ENCODE measurements at regions not wholly inside any gene's neighbourhood (a gene's known extent, or its start where the extent isn't known, plus 50 kb on each side); places are given as distances from the start of the nearest gene placed in this dataset.
"Not testable (repeated sequence)": the region's sequence is repeated elsewhere in the genome, so short reads cannot be mapped to it uniquely, and the experiment has no call there.

DNA sequence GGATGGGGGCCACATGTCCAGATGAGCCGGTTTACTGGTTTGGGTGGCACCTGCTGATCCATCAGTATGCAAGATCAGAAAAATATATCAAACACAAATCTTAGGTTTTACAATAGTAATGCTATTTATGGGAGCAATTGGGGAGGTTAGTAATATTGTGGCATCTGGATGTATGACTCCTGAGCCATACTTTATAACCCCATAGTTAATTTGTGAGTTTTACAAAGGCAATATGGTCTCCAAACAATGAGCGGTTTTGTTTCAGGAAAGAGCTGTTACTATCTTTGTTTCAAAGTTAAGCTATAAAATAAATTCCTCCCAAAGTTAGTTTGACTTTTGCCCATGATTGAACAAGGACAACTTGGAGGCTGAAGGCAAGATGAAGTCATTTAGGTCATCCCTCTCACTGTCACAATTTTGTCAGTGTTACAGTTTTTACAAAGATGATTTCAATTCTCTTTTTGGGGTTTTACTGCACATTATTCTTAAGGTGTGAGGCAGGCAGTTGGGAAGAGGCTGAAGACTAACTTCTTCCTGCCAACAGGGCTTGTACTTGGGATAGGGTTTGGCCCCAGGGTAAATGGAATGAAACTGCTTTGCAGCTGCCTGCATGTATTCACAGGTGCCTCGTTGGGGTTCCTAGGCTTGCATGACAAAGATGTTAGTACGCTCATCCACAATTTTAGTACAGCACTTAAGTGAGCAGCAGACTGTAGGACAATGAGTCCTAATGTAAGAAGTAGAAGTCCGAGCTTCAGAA, 296.6 kb upstream of the NDN start:
- H3K4me1 Mint-ChIP-seq: no peaks in the 10 kb centered on the region
- H3K27me3 Mint-ChIP-seq: no peaks in the 10 kb centered on the region
- no peak overlapping the region for H3K27ac Mint-ChIP-seq
- peaks cover 5 to 7% of the 10 kb centered on the region in 2 donors for H3K9me3 Mint-ChIP-seq
- DNase-seq (no peak), ATAC-seq (no peak)
- H3K4me3 Mint-ChIP-seq: no peak overlapping the region

DNA sequence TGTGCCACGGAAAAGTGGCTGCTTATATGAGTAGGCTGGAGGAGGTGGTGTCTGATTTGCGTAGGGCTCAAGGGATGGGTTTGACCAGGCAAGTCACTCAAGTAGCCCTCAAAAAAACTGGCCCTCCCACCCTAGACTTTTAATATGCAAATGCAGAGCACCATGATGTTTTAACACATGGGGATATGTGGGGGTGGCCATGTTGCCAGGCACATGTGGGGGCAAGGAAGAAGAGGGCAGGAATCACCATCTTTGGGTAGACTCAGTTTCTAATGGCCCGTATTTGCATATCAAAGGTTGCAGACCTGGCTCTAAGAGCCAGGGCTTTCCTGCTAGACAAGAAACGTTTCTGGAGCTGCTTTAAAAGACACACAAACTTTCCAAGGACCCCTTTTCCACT, 307.2 kb upstream of the NDN start:
- DNase-seq (no peak), ATAC-seq (no peak)
- H3K27ac Mint-ChIP-seq: no peak overlapping the region
- peaks cover 17 to 45% of the 10 kb centered on the region in 2 donors for H3K9me3 Mint-ChIP-seq
- H3K4me1 Mint-ChIP-seq: no peaks in the 10 kb centered on the region
- H3K4me3 Mint-ChIP-seq: no peak overlapping the region
- no peaks in the 10 kb centered on the region for H3K27me3 Mint-ChIP-seq

DNA sequence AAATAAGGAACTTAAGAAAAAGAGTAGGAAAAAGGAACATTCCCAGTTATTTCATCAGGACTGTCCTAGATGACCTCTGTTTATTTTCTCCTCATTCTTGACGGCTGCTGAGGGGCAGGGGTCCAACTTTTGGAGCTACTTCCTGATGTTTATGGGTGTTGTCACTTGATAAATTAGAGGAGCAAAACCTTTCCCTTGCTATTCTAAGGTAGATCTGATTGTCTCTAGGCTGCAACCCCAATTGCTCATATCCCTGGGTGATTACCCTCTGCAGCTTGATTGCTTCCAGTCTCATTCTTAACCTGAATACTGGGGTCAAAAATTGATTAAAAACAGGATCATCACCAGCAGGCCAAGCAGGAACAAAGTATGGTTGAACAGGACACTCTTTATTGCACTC, 311.0 kb upstream of the NDN start:
- no peaks in the 10 kb centered on the region for H3K27me3 Mint-ChIP-seq
- DNase-seq (no peak), ATAC-seq (no peak)
- H3K9me3 Mint-ChIP-seq: peaks cover 17 to 36% of the 10 kb centered on the region in 2 donors
- no peak overlapping the region for H3K27ac Mint-ChIP-seq
- H3K4me3 Mint-ChIP-seq: no peak overlapping the region
- H3K4me1 Mint-ChIP-seq: no peaks in the 10 kb centered on the region

DNA sequence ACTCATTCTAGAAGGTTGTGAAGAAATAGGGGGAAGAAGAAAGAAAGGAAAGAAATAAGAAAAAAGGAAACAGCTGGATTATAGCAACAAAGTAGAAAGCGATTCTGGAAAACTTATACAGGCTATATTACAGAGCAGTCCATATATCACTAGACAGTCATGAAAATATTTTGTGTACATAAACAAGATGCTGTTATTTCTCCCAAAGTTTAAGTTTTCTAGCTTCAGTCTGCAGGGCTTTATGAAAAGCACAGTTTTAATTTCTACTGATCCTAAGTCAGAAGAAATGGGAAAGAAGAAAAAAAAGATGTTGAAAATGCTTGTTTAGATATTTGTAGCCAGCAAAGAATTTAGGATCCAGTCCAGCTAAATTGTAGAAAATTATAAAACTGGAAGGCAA, 321.4 kb upstream of the NDN start:
- ATAC-seq: no peak
- no peak for DNase-seq
- Mint-ChIP-seq H3K4me3 (no peak overlapping the region), H3K4me1 (no peaks in the 10 kb centered on the region), H3K27me3 (no peaks in the 10 kb centered on the region), H3K27ac (no peak overlapping the region), H3K9me3 (peaks cover 11 to 20% of the 10 kb centered on the region in 2 donors)

DNA sequence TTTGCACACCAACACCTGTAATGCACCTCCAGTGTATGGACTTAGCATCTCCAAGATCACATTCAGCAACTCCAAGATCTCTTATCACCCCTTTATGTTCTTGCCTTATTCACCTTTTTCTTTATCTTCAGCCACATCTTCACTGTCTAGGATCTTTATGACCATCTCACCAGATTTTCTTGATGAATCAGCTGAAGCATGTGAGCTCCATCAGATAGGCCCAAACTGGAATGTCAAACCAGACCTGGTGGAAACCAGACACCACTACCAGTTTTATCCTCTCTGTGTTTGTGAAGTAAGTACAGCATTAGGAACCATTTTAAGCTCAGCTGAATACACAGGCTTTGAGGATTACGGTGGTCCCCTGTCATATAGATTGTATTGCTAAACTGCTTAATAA, 330.4 kb upstream of the NDN start:
- ATAC-seq (no peak), DNase-seq (no peak)
- Mint-ChIP-seq H3K9me3 (peaks cover 6 to 12% of the 10 kb centered on the region in 2 donors), H3K4me3 (no peak overlapping the region), H3K4me1 (no peaks in the 10 kb centered on the region), H3K27me3 (no peaks in the 10 kb centered on the region), H3K27ac (no peak overlapping the region)

DNA sequence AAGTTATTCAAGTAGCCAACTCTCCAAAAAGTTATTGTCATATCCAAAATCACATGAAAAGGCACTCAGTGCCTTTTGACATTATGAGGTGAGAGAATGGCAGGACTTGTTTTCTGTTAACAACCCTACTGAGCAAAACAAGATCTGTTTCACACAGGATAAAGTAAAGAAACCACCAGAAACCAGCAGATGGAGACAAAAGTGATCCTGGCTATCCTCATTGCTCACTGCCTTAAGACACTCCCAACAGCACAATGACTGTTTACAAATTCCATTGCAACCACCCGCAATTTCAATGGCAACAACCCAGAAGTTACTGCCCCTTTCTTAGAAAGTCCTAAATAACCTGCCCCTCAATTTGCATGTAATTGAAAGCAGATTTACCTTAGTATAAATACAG, 352.6 kb upstream of the NDN start:
- no peaks in the 10 kb centered on the region for H3K27me3 Mint-ChIP-seq
- no peak overlapping the region for H3K27ac Mint-ChIP-seq
- H3K4me3 Mint-ChIP-seq: no peak overlapping the region
- no peak for DNase-seq
- no peak for ATAC-seq
- peaks cover 9 to 49% of the 10 kb centered on the region in 2 donors for H3K9me3 Mint-ChIP-seq
- H3K4me1 Mint-ChIP-seq: no peaks in the 10 kb centered on the region

DNA sequence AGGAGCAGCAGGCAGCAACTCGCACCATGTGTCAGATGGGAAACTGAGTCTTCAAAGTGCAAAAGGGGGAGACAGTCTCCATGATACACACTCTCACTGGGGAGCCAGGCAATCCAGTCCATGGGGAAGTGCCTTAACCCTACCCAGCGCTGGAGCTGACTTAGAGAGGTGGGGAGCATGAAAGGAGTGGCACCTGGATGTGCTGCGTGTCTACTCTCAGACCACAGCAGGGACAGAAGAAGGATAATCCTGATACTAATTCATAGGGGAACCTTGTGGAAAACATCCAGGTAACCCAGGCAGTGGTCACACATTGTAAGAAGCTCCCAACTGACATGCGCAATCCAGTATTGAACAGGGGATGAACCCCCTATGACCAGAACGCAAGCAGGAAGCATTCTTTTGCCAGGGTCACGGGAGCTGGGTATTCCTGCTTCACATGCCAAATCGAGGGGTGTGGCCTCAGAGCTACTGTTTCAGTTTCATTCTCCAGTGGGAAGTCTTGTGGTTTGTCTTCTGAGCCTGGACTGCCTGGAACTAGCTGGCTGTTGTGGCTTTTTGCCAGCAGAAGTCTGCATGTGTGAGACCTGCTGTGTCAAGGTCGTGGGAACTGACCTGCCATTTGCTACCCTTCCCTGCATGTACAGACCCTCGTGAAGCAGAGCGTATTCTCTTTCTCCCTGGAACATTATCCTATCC, 367.6 kb upstream of the NDN start:
- H3K27me3 Mint-ChIP-seq: no peaks in the 10 kb centered on the region
- no peak for DNase-seq
- no peak overlapping the region for H3K27ac Mint-ChIP-seq
- no peak for ATAC-seq
- H3K4me3 Mint-ChIP-seq: no peak overlapping the region
- no peaks in the 10 kb centered on the region for H3K4me1 Mint-ChIP-seq
- peaks cover 0 to 15% of the 10 kb centered on the region in 2 donors for H3K9me3 Mint-ChIP-seq

DNA sequence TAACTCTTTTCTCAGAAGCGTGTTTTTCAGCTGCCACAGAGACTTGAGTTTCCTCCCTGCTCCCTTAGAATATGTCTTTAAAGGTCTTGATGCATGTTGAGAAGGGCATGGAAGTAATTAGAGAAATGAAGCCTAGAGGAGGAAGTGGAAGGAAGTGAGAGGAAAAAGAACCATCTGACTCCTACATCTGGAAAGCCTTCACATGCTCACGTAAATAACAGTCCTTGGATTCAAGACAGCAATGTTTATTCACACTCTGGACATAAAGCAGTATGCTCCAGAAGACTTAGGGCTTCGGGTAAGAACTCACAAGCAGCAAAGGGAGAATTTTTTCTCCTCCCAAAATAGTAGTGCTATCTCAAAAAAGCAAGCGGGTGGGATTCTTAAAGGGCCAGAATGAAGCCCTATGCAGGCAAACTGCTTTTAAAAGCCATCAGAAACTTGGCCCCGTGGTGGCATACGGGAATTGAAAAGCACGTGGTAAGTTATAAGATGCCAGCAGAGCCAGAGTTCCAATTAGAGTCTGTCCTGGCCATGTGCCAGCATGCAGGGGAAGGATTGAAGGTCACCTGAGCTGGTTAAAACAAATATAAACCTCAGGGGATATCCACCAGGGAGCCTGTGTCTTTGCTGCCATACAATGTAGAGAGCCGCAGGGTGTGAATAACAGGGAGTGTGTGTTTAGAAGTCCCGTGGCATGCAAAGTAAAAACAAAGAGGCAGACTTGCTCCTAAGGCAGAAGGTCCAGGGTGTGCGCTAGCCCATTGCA, 380.8 kb upstream of the NDN start:
- Mint-ChIP-seq H3K27me3 (no peaks in the 10 kb centered on the region), H3K9me3 (peaks cover 13 to 20% of the 10 kb centered on the region in 2 donors), H3K27ac (no peak overlapping the region), H3K4me1 (no peaks in the 10 kb centered on the region), H3K4me3 (no peak overlapping the region)
- no peak for DNase-seq
- ATAC-seq: no peak

DNA sequence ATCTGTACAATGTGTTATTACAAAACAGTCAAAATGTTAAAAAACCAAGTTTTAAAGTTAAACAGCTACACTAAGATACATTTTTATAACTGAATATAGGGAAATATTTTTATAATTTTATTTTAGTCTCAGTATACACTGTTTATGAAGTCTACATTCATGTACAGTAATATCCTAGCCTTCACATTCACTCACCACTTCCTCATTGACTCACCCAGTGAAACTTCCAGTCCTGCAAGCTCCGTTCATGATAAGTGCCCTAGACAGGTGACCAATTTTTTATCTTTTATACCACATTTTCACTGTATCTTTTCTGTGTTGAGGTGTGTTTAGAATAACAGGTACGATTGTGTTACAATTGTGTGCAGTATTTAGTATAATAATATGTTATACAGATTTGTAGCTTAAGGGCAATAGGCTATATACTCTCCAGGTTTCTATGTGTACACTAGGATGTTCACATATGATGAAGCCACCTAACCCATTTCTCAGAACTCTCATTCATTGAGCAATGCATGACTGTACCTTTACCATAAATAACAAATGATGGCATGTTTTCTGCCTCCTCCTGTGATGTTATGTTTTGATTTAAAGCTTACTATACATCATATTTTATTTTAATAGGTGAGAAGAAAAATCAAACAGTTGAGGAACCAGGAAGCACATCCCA, 388.4 kb upstream of the NDN start:
- DNase-seq (no peak), ATAC-seq (no peak)
- Mint-ChIP-seq H3K27me3 (no peaks in the 10 kb centered on the region), H3K4me1 (no peaks in the 10 kb centered on the region), H3K27ac (no peak overlapping the region), H3K4me3 (no peak overlapping the region), H3K9me3 (peaks cover 6 to 9% of the 10 kb centered on the region in 2 donors)

DNA sequence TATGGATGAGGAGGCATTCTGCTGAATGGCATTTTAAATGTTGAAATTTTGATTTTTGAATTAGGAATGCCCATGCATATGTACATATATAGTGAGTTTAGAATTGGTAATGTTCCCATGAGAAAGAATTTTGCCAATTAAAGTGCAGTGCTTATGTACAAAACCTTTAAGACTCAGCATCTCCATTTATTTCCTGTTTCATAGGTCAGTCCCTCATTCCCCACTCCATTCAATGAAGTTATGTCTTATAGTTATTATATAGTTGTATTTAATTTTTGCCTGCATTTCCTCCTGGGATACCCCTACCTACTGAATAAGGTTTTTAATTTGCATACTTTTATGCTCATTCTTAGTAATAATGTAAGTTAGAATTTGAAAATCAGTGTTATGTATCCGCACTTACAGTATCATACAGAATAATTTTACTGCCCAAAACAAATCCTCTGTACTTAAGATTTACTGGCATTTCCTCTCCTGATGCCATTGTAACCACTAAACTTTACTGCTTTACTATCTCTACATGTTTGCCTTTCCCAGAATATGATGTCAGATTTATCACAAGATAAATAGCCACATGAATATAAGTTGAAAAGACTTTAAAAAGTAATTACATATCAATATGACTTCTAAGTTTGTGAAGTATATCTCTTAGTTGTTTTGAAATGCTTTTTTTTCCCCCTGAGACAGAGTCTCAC, 389.1 kb upstream of the NDN start:
- no peak for ATAC-seq
- Mint-ChIP-seq H3K27me3 (no peaks in the 10 kb centered on the region), H3K9me3 (peaks cover 3 to 13% of the 10 kb centered on the region in 2 donors), H3K27ac (no peak overlapping the region), H3K4me1 (no peaks in the 10 kb centered on the region), H3K4me3 (no peak overlapping the region)
- DNase-seq: no peak

DNA sequence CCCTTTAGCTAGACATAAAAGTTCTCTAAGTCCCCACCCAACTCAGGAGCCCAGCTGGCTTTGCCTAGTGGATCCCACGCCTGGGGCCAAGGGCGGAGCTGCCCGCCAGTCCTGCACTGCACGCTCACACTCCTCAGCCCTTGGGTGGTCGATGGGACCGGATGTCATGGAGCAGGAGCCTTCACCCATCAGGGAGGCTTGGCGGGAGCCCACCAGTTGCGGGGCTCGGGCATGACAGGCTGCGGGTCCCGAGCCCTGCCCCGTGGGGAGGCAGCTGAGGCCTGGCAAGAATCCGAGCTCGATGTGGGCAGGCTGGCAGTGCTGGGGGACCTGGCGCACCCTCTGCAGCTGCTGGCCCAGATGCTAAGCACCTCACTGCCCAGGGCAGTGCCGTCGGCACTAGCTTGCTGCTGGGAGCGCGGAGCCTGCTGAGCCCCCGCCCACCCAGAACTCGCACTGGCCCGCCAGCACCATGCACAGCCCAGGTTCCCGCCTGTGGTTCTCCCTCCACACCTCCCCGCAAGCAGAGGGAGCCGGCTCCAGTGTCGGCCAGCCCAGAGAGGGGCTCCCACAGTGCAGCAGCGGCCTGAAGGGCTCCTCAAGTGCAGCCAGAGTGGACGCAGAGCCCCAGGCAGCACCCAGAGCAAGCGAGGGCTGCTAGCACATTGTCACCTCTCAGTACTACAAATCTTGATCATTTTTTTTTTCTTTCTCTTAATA, 391.4 kb upstream of the NDN start:
- no peak for DNase-seq
- Mint-ChIP-seq H3K9me3 (peaks cover 0 to 5% of the 10 kb centered on the region in 2 donors), H3K27ac (no peak overlapping the region), H3K4me1 (no peaks in the 10 kb centered on the region), H3K27me3 (no peaks in the 10 kb centered on the region), H3K4me3 (no peak overlapping the region)
- no peak for ATAC-seq

DNA sequence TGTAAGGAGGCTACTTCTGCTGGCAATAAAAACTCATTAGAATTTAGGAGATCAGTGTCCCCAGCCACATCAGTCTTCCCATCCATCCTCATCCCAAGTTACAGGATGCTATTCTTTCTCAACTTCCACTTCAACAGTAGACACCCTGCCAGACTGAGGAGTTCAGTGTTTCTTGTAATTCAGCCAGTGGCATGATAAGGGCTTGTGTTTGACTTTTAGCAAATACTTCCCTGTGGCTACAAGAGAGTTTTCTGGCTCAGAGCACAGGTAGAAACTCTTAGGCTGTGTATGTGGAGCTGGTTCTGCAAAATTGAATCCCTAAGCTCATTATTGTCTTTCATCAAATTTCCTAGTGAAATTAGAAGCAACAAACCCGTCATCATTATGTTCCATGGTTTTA, 401.8 kb upstream of the NDN start:
- DNase-seq, ATAC-seq, H3K27ac Mint-ChIP-seq, H3K27me3 Mint-ChIP-seq, H3K4me3 Mint-ChIP-seq, H3K4me1 Mint-ChIP-seq: not testable (repeated sequence)
- H3K9me3 Mint-ChIP-seq: peaks cover 35 to 37% of the 10 kb centered on the region in 2 donors

DNA sequence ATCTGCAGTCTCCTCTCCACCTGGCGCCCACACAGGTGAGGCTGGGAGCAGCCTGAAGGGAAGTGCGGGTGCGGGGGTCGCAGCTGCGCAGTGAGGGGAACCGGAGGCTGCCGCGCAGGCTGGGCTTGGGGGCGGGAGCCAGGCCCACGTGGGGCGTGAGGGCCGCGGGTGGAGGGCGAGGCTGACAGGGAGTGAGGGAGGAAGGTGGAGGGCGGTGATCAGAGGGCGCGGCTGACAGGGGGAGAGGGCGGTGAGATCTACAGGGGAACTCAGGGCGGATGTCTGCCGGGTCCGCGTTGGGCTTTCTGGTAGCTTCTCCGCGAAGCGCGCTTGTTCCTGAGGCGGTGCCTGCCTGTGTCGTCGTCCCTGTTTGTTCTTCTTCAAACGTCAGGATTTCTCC, 414.4 kb upstream of the NDN start:
- not testable (repeated sequence) for H3K4me3 Mint-ChIP-seq, H3K4me1 Mint-ChIP-seq, ATAC-seq, H3K27me3 Mint-ChIP-seq, DNase-seq, H3K27ac Mint-ChIP-seq, H3K9me3 Mint-ChIP-seq

DNA sequence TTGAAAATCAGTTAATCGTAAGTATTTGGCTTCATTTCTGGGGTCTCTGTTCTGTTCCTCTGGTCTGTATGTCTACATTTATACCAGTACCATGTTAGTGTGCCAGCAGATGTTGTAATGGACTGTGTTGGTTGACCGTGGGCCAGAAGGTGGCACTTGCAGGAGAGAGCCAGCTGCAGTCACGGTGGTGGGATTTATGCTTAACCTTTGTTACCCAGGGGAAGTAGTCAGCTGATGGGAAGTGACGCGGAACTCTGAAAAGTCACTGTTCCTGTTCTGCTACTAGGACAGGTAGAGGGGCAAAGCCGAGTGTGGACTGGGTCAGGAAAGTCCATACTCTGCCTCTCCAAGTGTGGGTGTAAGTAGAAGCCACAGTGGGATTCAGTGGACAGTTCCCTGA, 420.4 kb upstream of the NDN start:
- H3K9me3 Mint-ChIP-seq, H3K27me3 Mint-ChIP-seq, H3K4me3 Mint-ChIP-seq, H3K27ac Mint-ChIP-seq, H3K4me1 Mint-ChIP-seq, ATAC-seq, DNase-seq: not testable (repeated sequence)

DNA sequence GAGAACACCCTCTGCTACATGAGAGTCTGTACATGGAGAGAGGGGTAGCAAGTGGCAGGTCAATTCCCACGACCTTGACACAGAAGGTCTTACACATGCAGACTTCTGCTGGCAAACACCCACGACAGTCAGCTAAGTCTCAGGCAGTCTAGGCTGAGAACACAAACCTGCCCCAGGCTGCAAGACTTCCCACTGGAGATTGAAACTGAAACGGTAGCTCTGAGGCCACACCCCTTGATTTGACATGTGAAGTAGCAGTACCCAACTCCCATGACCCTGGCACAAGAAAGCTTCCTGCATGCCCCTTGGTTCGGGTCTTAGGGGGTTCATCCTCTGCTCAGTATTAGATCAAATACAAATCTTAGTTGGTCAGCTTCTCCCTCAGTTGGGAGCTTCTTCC, 420.8 kb upstream of the NDN start:
- H3K4me1 Mint-ChIP-seq, H3K27me3 Mint-ChIP-seq, DNase-seq, H3K4me3 Mint-ChIP-seq, H3K9me3 Mint-ChIP-seq, H3K27ac Mint-ChIP-seq, ATAC-seq: not testable (repeated sequence)

Measured in stimulated activated naive CD8-positive, alpha-beta T cell treated with anti-CD3 and anti-CD28 coated beads, Interleukin-15, amount 100 ng/mL, for 72 hours (primary cell).